HG02840 (cell line): ENCODE measurements at regions not wholly inside any gene's neighbourhood (a gene's known extent, or its start where the extent isn't known, plus 50 kb on each side); places are given as distances from the start of the nearest gene placed in this dataset.
"Not testable (repeated sequence)": the region's sequence is repeated elsewhere in the genome, so short reads cannot be mapped to it uniquely, and the experiment has no call there.

Source experiments
- ATAC-seq: cut with Tn5 transposase; IDR thresholded peaks from one replicate; pipeline ENCODE4 v1.9.1; 2021; ENCODE audit warnings: mild to moderate bottlenecking, moderate library complexity, moderate number of reproducible peaks; ENCODE audit not compliant: unreplicated experiment, low FRiP score

- ATAC-seq, result not testable (repeated sequence)
Measured at GRCh38 chr16:33709856-33710695, 250.7 kb downstream of the TP53TG3F start.

- ATAC-seq, result not testable (repeated sequence)
Measured at GRCh38 chr16:33710696-33711087, 251.3 kb downstream of the TP53TG3F start.

GRCh38 chr16:33711616-33712015 lies 252.2 kb downstream of the TP53TG3F start:
- ATAC-seq, result not testable (repeated sequence)

- not testable (repeated sequence) for ATAC-seq
Measured at GRCh38 chr16:33712308-33712707, 252.9 kb downstream of the TP53TG3F start.

DNA sequence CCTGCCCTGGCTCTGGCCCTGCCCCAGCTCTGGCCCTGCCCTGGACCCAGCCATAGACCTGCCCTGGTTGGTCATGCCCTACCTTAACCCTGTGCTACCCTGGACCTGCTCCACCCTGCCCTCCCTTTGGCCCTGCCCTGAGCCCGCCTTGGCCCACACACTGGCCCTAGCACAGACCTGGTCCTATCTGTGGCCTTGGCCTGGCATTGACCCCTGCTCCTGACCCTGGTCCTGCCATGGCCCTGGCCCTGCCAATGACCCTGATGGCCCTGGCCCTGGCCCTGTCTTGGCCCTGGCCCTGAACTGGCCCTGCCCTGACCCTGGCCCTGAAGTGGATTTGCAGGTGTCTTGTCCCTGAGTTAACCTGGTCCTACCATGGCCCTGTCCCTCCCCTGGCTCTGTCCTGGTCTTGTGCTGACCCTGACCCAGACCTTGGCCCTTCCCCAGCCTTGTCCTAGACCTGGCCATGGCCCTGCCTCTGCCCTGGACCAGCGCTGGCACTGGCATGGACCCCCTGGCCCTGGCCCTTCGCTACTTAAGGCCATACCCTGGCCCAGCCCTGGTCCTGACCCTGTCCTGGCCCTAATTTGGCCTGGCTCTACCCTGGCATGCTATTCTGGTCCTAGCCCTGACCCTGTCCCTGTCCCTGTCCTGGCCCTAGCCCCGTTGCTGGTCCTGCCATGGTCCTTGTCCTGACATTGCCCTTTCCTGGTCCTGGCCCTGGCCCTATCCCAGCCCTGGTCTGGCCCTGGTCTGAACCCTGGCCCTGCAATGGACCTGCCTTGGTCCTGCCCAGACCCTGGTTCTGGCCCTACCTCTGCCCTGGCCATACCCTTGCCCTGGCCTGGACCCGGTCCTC lies 253.7 kb downstream of the TP53TG3F start:
- not testable (repeated sequence) for ATAC-seq

DNA sequence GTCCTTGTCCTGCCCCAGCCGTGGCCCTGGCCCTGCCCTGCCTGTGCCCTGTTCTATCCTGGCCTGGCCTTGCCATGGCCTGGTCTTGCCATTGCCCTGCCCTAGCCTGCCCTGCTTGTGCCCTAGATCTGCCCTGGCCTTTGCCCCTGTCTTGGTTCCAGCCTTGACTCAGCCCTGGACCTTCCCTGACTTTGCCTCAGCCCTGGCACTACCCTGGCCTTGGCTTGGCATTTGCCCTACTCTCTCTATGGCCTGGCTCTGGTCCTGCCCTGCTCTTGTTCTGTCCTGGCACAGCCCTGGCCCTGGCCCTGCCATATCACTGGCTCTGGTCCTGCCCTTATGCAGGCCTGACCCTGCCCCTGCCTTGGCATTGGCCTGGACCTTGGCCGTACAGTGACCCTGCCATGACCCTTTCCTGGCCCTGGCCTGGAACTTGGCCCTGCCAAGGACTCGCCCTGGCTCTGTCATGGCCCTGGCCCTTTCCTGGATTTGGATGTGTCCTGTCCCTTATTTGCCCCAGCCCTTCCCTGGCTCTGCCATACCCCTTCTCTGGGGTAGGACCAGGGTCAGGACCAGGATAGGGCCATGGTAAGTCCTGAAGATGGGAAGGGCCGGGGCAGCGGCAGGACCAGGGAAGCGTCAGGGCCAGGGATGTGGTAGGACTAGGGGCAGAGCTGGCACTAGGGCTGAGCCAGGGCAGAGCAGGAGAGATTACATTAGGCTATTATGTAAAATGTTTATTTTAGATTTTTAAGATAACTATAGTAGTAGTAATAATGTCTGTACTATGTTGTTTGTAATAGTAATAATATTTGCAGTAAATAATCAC lies 254.5 kb downstream of the TP53TG3F start:
- ATAC-seq, result not testable (repeated sequence)

- ATAC-seq, result not testable (repeated sequence)
Measured at GRCh38 chr16:33731167-33731566, 271.8 kb downstream of the TP53TG3F start.

- not testable (repeated sequence) for ATAC-seq
Measured at GRCh38 chr16:33734650-33735049, 275.2 kb downstream of the TP53TG3F start.

DNA sequence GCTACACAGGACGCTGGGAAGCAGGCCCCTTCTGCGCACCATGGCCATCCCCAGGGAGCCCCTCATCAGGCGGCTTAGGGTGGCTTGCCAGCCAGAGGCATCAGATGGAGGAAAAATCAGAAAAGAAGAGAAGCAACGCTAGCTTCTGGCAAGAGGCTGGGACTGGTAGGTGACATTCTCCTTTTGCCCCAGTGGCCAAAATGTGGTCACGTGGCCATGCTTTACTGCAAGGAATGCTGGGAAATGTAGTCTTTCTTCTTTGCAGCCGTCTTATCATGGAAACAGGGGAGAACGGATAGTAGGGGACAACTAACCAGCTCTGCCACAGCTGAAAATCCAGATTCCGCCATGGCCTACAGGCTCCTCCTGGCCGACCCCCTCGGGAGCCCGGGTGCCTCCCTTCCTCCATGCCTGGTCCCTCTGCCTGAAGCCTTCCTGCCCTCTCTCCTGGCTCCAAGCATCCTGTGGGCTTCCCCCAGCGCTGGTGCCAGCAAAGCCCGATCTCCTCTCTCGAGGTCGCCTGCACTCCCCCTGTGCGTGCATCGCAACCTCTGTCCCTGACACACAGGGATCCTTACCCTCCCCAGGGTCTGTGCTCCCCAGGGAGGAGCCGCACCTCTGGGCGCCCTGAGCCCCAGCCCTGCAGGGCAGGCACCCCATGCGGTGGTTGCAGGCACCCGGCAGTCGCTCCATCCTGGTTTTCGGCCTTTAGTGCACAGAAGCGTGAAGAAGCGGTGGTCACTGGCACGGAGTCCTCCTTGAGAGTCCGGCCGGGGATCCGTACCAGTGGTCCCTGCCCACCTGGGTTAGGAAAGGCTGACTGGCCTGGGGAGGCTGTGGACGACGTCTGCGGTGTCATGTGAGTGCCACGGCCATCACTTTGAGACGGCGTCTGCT lies 307.7 kb downstream of the TP53TG3F start:
- not testable (repeated sequence) for ATAC-seq

DNA sequence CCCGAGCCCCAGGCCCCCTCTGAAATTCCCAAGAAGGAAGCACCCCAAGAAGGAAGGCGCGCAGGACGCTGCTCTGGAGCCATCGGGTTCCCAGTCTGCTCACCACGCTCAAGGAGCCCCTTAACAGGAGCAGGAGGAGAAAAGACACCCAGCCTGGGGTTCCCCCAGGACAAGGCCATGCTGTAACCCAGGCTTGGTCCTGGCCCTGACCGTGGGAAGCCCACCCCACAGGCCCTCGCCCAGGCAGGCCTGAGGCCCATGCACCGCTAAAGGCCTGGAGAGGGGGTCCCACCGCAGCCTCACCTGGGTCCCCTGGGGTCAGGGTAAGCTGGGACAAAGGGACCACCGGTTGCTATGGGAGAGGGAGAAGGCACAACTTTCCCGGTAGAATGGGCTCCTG lies 309.3 kb downstream of the TP53TG3F start:
- ATAC-seq, result not testable (repeated sequence)

GRCh38 chr16:33769180-33769846 lies 309.9 kb downstream of the TP53TG3F start:
- not testable (repeated sequence) for ATAC-seq

- not testable (repeated sequence) for ATAC-seq
Measured at GRCh38 chr16:33770478-33770877, 311.1 kb downstream of the TP53TG3F start.

DNA sequence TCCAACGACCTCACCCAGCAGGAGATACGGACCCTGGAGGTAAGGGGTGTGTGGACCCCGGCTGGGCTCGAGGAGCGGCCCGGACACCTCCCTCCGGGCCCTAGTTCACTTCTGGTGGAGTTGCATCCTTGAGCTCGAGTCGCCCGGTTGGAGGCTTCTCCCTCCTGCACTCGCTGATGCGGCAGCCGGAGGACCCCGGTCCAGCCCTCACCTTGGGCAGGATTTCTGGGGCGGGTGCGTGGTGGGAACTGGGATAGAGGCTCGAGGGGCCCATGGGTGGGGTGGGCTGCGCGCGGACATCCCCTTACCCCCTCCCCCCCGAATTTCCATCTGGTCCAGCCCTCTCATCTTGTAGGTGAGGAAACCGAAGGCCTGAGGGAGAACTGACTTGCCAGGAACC lies 311.8 kb downstream of the TP53TG3F start:
- not testable (repeated sequence) for ATAC-seq

- not testable (repeated sequence) for ATAC-seq
Measured at GRCh38 chr16:33773966-33774365, 314.6 kb downstream of the TP53TG3F start.

DNA sequence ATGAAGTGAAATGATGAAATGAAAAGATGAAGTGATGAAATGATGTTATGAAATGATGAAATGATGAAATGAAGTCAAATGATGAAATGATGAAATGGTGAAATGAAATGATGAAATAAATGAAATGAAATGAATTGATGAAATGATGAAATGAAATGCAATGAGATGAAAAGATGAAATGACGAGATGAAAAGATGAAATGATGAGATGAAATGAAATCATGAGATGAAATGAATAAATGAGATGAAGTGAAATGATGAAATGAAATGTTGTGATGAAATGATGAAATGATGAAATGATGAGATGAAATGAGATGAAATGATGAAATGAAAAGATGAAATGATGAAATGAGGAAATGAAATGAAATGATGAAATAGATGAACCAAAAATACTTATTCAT lies 315.3 kb downstream of the TP53TG3F start:
- not testable (repeated sequence) for ATAC-seq

DNA sequence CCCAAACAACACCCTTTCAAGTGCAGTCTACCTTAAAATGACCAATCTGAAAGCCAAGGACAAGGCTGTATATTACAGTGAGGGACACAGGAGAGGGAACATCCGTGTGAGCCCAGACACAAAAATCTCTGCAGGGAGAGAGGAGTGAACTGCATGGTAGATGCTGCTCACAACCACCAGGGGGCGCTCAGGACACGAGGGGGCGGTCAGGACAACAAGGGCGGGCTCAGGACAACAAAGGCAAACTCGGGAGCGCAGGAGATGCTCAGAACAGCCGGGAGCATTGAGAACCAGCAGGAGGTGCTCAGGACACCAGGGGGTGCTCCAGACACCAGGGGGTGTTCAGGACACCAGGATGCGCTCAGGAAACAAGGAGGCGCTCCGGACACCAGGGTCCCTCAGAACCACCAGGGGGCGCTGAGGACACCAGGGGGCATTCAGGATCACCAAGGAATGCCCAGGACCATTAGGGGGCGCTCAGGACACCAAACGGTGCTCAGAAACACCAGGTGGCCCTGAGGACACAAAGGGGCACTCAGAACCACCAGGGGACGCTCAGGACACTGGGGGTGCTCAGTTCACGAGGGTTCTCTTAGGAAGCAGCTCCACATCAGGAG lies 357.0 kb downstream of the TP53TG3F start:
- not testable (repeated sequence) for ATAC-seq

GRCh38 chr16:33824736-33825135 lies 365.3 kb downstream of the TP53TG3F start:
- ATAC-seq, result not testable (repeated sequence)

- not testable (repeated sequence) for ATAC-seq
Measured at GRCh38 chr16:33827522-33827921, 368.1 kb downstream of the TP53TG3F start.
